ENCODE measurements at regions not wholly inside any gene's neighbourhood (a gene's known extent, or its start where the extent isn't known, plus 50 kb on each side); places are given as distances from the start of the nearest gene placed in this dataset.

GRCh38 chr20:47876311-47877088, 91.2 kb upstream of the SULF2 start:
- in situ Hi-C loops (cut with MboI; ENCODE audit: low sequenced_read_pairs, unreplicated experiment) = no loop called here
- no peak for TF ChIP-seq CTCF (IDR thresholded peaks at IDR 0.05; ENCODE audit: borderline replicate concordance, control extremely low read depth, extremely low read depth, insufficient read depth, missing control alignments)
- DNase-seq (ENCODE audit: low spot score) = no peak

GRCh38 chr20:47875297-47876025, 90.2 kb upstream of the SULF2 start:
- TF ChIP-seq CTCF (IDR thresholded peaks at IDR 0.05; ENCODE audit: borderline replicate concordance, control extremely low read depth, extremely low read depth, insufficient read depth, missing control alignments) = no peak
- DNase-seq (ENCODE audit: low spot score) = no peak
- in situ Hi-C loops (cut with MboI; ENCODE audit: low sequenced_read_pairs, unreplicated experiment) = no loop called here

GRCh38 chr20:47872341-47872740, 87.1 kb upstream of the SULF2 start:
- in situ Hi-C loops (cut with MboI; ENCODE audit: low sequenced_read_pairs, unreplicated experiment) = no loop called here

GRCh38 chr20:47870475-47870874, 85.2 kb upstream of the SULF2 start:
- TF ChIP-seq CTCF (IDR thresholded peaks at IDR 0.05; ENCODE audit: borderline replicate concordance, control extremely low read depth, extremely low read depth, insufficient read depth, missing control alignments) = no peak
- no peak for DNase-seq (ENCODE audit: low spot score)

More at GRCh38 chr20:47872341-47872740, 87.1 kb upstream of the SULF2 start:
- DNase-seq (ENCODE audit: low spot score) = no peak
- TF ChIP-seq CTCF (IDR thresholded peaks at IDR 0.05; ENCODE audit: borderline replicate concordance, control extremely low read depth, extremely low read depth, insufficient read depth, missing control alignments) = no peak

GRCh38 chr20:47868744-47869143, 83.5 kb upstream of the SULF2 start:
- in situ Hi-C loops (cut with MboI; ENCODE audit: low sequenced_read_pairs, unreplicated experiment) = no loop called here
- TF ChIP-seq CTCF (IDR thresholded peaks at IDR 0.05; ENCODE audit: borderline replicate concordance, control extremely low read depth, extremely low read depth, insufficient read depth, missing control alignments) = no peak
- DNase-seq (ENCODE audit: low spot score) = no peak

More at GRCh38 chr20:47870475-47870874, 85.2 kb upstream of the SULF2 start:
- in situ Hi-C loops (cut with MboI; ENCODE audit: low sequenced_read_pairs, unreplicated experiment) = no loop called here

- DNase-seq (ENCODE audit: low spot score) = no peak
- no peak for TF ChIP-seq CTCF (IDR thresholded peaks at IDR 0.05; ENCODE audit: borderline replicate concordance, control extremely low read depth, extremely low read depth, insufficient read depth, missing control alignments)
- in situ Hi-C loops (cut with MboI; ENCODE audit: low sequenced_read_pairs, unreplicated experiment) = no loop called here
Observed at GRCh38 chr20:47868236-47868635, 83.0 kb upstream of the SULF2 start.
